GM21723 (cell line): ENCODE measurements at regions not wholly inside any gene's neighbourhood (a gene's known extent, or its start where the extent isn't known, plus 50 kb on each side); places are given as distances from the start of the nearest gene placed in this dataset.
A peak's percentile ranks its signal among the peaks of the same experiment; 100 is the strongest.
"Not testable (repeated sequence)": the region's sequence is repeated elsewhere in the genome, so short reads cannot be mapped to it uniquely, and the experiment has no call there.

ENCODE experiments used
- ATAC-seq: cut with Tn5 transposase; IDR thresholded peaks from one replicate; pipeline ENCODE4 v1.9.1; 2021; ENCODE audit warnings: mild to moderate bottlenecking, moderate library complexity; ENCODE audit not compliant: unreplicated experiment

GRCh38 chr13:79997244-79997643 lies 343.7 kb downstream of the SPRY2 start:
- no peak for ATAC-seq

GRCh38 chr13:79995334-79995733 lies 345.6 kb downstream of the SPRY2 start:
- ATAC-seq, result no peak

GRCh38 chr13:79992111-79992510 lies 348.8 kb downstream of the SPRY2 start:
- no peak for ATAC-seq

- no peak for ATAC-seq
Observed at GRCh38 chr13:79990048-79990447, 350.9 kb downstream of the SPRY2 start.

- ATAC-seq, result no peak
Observed at GRCh38 chr13:79989217-79989661, 351.7 kb downstream of the SPRY2 start.

GRCh38 chr13:79988573-79988972 lies 352.4 kb downstream of the SPRY2 start:
- no peak for ATAC-seq

- no peak for ATAC-seq
Observed at GRCh38 chr13:79987761-79988160, 353.2 kb downstream of the SPRY2 start.

GRCh38 chr13:79987323-79987722 lies 353.6 kb downstream of the SPRY2 start:
- ATAC-seq, result no peak

GRCh38 chr13:79986890-79987289 lies 354.0 kb downstream of the SPRY2 start:
- ATAC-seq, result no peak

GRCh38 chr13:79974935-79975650 lies 365.8 kb downstream of the SPRY2 start:
- not testable (repeated sequence) for ATAC-seq

- ATAC-seq, result peak; percentile 77
Observed at GRCh38 chr13:79973533-79973963, 367.4 kb downstream of the SPRY2 start.

GRCh38 chr13:79972066-79972569 lies 368.8 kb downstream of the SPRY2 start:
- no peak for ATAC-seq

GRCh38 chr13:79966493-79966895 lies 374.4 kb downstream of the SPRY2 start:
- ATAC-seq, result no peak

- ATAC-seq, result no peak
Observed at GRCh38 chr13:79966059-79966458, 374.9 kb downstream of the SPRY2 start.

- no peak for ATAC-seq
Observed at GRCh38 chr13:79946556-79946955, 394.4 kb downstream of the SPRY2 start.

GRCh38 chr13:79943346-79944023 lies 397.4 kb downstream of the SPRY2 start:
- no peak for ATAC-seq

GRCh38 chr13:79941752-79942151 lies 399.2 kb downstream of the SPRY2 start:
- ATAC-seq, result no peak

- no peak for ATAC-seq
Observed at GRCh38 chr13:79939689-79940088, 401.2 kb downstream of the SPRY2 start.

GRCh38 chr13:79937771-79938216 lies 403.1 kb downstream of the SPRY2 start:
- no peak for ATAC-seq

- no peak for ATAC-seq
Observed at GRCh38 chr13:79937311-79937710, 403.6 kb downstream of the SPRY2 start.

GRCh38 chr13:79936368-79937136 lies 404.4 kb downstream of the SPRY2 start:
- ATAC-seq, result no peak
